Esophagus squamous epithelium (tissue), 4 donors: ENCODE measurements at regions not wholly inside any gene's neighbourhood (a gene's known extent, or its start where the extent isn't known, plus 50 kb on each side); places are given as distances from the start of the nearest gene placed in this dataset.

Experiments
- POLR2A ChIP-seq, 4 donors: fragments of 450-650 bp; IDR thresholded peaks; one replicate each; pipeline ENCODE4 v1.6.1; 2017; ENCODE audit warnings: antibody characterized with exemption in 4 of 4, mild to moderate bottlenecking in 4 of 4, moderate library complexity in 3 of 4
- TF ChIP-seq, protein P1 (sequence below), 6 experiments: fragments of 450-650 bp in 4 of 6; fragments of 200-600 bp in 2 of 6; sonication (generic) in 2 of 6; IDR thresholded peaks; one replicate each; pipeline ENCODE4 v1.5.1; 2016 to 2019; ENCODE audit warnings: antibody characterized with exemption in 6 of 6, mild to moderate bottlenecking in 4 of 6, moderate library complexity in 4 of 6

DNA sequence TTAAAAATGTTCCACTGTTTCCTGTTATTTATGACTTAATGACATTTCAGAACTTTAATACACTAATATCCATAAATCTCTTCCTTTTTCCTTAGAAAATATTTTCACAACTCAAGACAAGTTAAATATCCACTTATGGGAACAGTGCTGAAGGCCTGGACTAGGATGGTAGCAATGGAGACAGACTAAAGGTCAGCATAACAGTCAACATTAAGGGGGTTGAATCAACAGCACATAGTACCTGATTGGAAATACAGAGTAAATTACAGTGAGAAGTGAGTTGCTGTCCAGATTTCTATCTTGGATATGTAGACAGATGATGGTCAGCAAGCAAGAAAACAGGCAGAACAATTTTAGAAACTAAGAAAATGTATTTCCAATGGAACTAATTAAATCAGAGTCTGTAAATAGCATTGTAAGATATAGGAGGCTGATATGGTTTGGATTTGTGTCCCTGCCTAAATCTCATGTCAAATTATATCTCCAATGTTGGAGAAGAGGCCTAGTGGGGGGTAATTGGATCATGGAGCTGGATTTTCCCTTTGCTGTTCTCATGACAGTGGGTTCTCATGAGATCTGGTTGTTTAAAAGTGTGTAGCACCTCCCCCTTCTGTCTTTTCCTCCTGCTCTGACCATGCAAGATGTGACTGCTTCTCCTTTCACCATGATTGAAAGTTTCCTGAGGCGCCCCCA lies 682.7 kb downstream of the MAFB start:
- TF ChIP-seq, protein P1, sequence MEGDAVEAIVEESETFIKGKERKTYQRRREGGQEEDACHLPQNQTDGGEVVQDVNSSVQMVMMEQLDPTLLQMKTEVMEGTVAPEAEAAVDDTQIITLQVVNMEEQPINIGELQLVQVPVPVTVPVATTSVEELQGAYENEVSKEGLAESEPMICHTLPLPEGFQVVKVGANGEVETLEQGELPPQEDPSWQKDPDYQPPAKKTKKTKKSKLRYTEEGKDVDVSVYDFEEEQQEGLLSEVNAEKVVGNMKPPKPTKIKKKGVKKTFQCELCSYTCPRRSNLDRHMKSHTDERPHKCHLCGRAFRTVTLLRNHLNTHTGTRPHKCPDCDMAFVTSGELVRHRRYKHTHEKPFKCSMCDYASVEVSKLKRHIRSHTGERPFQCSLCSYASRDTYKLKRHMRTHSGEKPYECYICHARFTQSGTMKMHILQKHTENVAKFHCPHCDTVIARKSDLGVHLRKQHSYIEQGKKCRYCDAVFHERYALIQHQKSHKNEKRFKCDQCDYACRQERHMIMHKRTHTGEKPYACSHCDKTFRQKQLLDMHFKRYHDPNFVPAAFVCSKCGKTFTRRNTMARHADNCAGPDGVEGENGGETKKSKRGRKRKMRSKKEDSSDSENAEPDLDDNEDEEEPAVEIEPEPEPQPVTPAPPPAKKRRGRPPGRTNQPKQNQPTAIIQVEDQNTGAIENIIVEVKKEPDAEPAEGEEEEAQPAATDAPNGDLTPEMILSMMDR (IDR thresholded peaks at IDR 0.05) = no peak
- no peak for TF ChIP-seq POLR2A (IDR thresholded peaks at IDR 0.05)
